Mammary epithelial cell (primary cell): ENCODE measurements at regions not wholly inside any gene's neighbourhood (a gene's known extent, or its start where the extent isn't known, plus 50 kb on each side); places are given as distances from the start of the nearest gene placed in this dataset.

ENCODE experiments used
- EZH2 ChIP-seq: IDR thresholded peaks from 2 replicates; pipeline ENCODE4 v1.6.1; 2012; ENCODE audit warnings: low read length, inconsistent platforms, borderline replicate concordance
- TF ChIP-seq, protein P1 (sequence below), 2 donors: IDR thresholded peaks in 1 of 2; conservative IDR thresholded peaks in 1 of 2; 2 replicates each; pipeline ENCODE4 v1.5.1; 2011 to 2012; ENCODE audit warnings: inconsistent platforms in 2 of 2, low read length in 2 of 2, mild to moderate bottlenecking in 2 of 2, control low read depth in 1 of 2, low read depth in 1 of 2; ENCODE audit not compliant: insufficient read depth in 1 of 2; ENCODE audit errors: extremely low read depth in 1 of 2

GRCh38 chr15:91465696-91466095, 365.6 kb downstream of the SV2B start:
- TF ChIP-seq, protein P1, sequence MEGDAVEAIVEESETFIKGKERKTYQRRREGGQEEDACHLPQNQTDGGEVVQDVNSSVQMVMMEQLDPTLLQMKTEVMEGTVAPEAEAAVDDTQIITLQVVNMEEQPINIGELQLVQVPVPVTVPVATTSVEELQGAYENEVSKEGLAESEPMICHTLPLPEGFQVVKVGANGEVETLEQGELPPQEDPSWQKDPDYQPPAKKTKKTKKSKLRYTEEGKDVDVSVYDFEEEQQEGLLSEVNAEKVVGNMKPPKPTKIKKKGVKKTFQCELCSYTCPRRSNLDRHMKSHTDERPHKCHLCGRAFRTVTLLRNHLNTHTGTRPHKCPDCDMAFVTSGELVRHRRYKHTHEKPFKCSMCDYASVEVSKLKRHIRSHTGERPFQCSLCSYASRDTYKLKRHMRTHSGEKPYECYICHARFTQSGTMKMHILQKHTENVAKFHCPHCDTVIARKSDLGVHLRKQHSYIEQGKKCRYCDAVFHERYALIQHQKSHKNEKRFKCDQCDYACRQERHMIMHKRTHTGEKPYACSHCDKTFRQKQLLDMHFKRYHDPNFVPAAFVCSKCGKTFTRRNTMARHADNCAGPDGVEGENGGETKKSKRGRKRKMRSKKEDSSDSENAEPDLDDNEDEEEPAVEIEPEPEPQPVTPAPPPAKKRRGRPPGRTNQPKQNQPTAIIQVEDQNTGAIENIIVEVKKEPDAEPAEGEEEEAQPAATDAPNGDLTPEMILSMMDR (conservative IDR thresholded peaks at IDR 0.05 in 1 of 2, IDR thresholded peaks at IDR 0.05 in 1 of 2; ENCODE audit: extremely low read depth in 1 of 2, insufficient read depth in 1 of 2, low read depth in 1 of 2, low read length in 2 of 2) = no peak
- no peak for TF ChIP-seq EZH2
